NT2/D1 (cell line): ENCODE measurements at regions not wholly inside any gene's neighbourhood (a gene's known extent, or its start where the extent isn't known, plus 50 kb on each side); places are given as distances from the start of the nearest gene placed in this dataset.

ENCODE experiments used
- SUZ12 ChIP-seq: IDR thresholded peaks from 2 replicates; pipeline ENCODE4 v1.6.1; 2011; ENCODE audit not compliant: insufficient read length, insufficient read depth; ENCODE audit errors: extremely low read depth
- YY1 ChIP-seq: IDR thresholded peaks from 2 replicates; pipeline ENCODE4 v1.6.1; 2011; ENCODE audit not compliant: insufficient read length, insufficient read depth

DNA sequence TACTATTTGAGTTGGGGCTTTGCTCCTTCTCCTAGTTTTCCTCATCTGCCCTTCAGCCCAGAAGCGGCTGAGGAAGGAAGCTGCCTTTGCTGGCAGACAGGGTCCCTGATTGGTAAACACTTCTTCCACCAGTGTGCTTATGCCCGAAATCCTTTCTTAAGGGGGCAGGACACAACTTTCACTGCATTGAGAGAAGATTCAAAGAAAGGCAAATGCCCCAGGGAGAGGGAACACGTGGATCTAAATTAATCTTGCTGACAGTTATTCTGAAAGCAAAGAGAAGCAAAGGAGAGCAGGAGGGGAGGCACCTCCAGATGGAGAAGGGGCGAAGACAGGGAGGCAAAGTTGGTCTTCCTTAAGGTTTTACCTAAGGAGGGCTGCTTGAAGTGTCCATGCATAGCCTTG, 92.1 kb upstream of the EFEMP1 start:
- TF ChIP-seq YY1 (no peak), SUZ12 (no peak)
